AG09309 (cell line): ENCODE measurements at regions not wholly inside any gene's neighbourhood (a gene's known extent, or its start where the extent isn't known, plus 50 kb on each side); places are given as distances from the start of the nearest gene placed in this dataset.
"Not testable (repeated sequence)": the region's sequence is repeated elsewhere in the genome, so short reads cannot be mapped to it uniquely, and the experiment has no call there.

ENCODE experiments used
- DNase-seq: peaks from one replicate; pipeline ENCODE4 v3.0.0-alpha.2; 2010; ENCODE audit warnings: low read depth
- H3K4me3 ChIP-seq: 2 replicates; pipeline ENCODE4 v1.5.1; 2011; ENCODE audit warnings: mild to moderate bottlenecking, low read depth, low read length, moderate library complexity; ENCODE audit not compliant: control insufficient read depth
- CTCF ChIP-seq: IDR thresholded peaks from 2 replicates; pipeline ENCODE4 v1.5.1; 2011; ENCODE audit warnings: mild to moderate bottlenecking, low read depth, low read length, inconsistent platforms; ENCODE audit not compliant: insufficient read depth, control insufficient read depth; ENCODE audit errors: missing control alignments

GRCh38 chr6:19382676-19383075 is 454.5 kb upstream of the ID4 start:
- TF ChIP-seq CTCF = no peak
- DNase-seq = no peak
- H3K4me3 ChIP-seq = no peak overlapping the region

GRCh38 chr6:19391926-19392325 is 445.2 kb upstream of the ID4 start:
- no peak overlapping the region for H3K4me3 ChIP-seq
- DNase-seq = no peak
- TF ChIP-seq CTCF = no peak

- no peak overlapping the region for H3K4me3 ChIP-seq
- no peak for TF ChIP-seq CTCF
- DNase-seq = no peak
Observed at GRCh38 chr6:19394051-19394450, 443.1 kb upstream of the ID4 start.

- H3K4me3 ChIP-seq = no peak overlapping the region
- DNase-seq = no peak
- TF ChIP-seq CTCF = no peak
Observed at GRCh38 chr6:19394687-19395086, 442.5 kb upstream of the ID4 start.

GRCh38 chr6:19395316-19395715 is 441.9 kb upstream of the ID4 start:
- no peak overlapping the region for H3K4me3 ChIP-seq
- DNase-seq = no peak
- no peak for TF ChIP-seq CTCF

- DNase-seq = no peak
- H3K4me3 ChIP-seq = no peak overlapping the region
- no peak for TF ChIP-seq CTCF
Observed at GRCh38 chr6:19399406-19399805, 437.8 kb upstream of the ID4 start.

- H3K4me3 ChIP-seq, DNase-seq: not testable (repeated sequence)
Observed at GRCh38 chr6:19404884-19405283, 432.3 kb upstream of the ID4 start.

- H3K4me3 ChIP-seq = no peak overlapping the region
- no peak for TF ChIP-seq CTCF
- DNase-seq = no peak
Observed at GRCh38 chr6:19408331-19408730, 428.8 kb upstream of the ID4 start.
